GM06990 (cell line): ENCODE measurements at regions not wholly inside any gene's neighbourhood (a gene's known extent, or its start where the extent isn't known, plus 50 kb on each side); places are given as distances from the start of the nearest gene placed in this dataset.

Source experiments
- DNase-seq: peaks from one replicate; pipeline ENCODE4 v3.0.0-alpha.2; 2011; ENCODE audit not compliant: insufficient read length; ENCODE audit errors: extremely low read depth
- H3K27me3 ChIP-seq: replicated peaks from 2 replicates; pipeline ENCODE4 v1.6.0; 2011; ENCODE audit warnings: low read length; ENCODE audit not compliant: control insufficient read depth, insufficient read depth
- H3K36me3 ChIP-seq: 2 replicates; pipeline ENCODE4 v1.5.1; 2011; ENCODE audit warnings: low read length; ENCODE audit not compliant: control insufficient read depth, insufficient read depth
- H3K4me3 ChIP-seq: replicated peaks from 2 replicates; pipeline ENCODE4 v1.5.1; 2011; ENCODE audit warnings: low read depth, mild to moderate bottlenecking, control low read depth, low read length
- TF ChIP-seq, protein P1 (sequence below): IDR thresholded peaks from 2 replicates; pipeline ENCODE4 v1.5.1; 2011; ENCODE audit warnings: low read length, control low read depth, mild to moderate bottlenecking, inconsistent platforms; ENCODE audit not compliant: insufficient read depth, poor library complexity, severe bottlenecking

DNA sequence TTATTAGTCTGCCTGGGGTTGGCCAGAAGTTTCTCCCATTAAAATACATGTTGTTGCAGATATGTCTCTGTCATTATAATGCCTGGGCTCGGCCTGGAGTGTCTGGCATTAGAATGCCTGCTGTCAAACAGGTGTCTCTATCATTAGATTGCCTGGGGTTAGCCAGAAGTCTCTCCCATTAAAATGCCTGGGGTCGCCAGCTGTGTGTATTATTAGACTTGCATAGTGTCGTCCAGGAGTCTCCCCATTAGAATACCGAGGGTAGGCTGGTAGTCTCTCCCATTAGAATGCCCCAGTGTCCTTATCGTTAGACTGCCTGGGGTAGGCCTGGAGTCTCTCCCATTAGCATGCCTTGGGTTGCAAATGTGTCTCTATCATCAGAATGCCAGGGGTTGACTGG is 2270.8 kb downstream of the TP53TG3F start:
- TF ChIP-seq, protein P1, sequence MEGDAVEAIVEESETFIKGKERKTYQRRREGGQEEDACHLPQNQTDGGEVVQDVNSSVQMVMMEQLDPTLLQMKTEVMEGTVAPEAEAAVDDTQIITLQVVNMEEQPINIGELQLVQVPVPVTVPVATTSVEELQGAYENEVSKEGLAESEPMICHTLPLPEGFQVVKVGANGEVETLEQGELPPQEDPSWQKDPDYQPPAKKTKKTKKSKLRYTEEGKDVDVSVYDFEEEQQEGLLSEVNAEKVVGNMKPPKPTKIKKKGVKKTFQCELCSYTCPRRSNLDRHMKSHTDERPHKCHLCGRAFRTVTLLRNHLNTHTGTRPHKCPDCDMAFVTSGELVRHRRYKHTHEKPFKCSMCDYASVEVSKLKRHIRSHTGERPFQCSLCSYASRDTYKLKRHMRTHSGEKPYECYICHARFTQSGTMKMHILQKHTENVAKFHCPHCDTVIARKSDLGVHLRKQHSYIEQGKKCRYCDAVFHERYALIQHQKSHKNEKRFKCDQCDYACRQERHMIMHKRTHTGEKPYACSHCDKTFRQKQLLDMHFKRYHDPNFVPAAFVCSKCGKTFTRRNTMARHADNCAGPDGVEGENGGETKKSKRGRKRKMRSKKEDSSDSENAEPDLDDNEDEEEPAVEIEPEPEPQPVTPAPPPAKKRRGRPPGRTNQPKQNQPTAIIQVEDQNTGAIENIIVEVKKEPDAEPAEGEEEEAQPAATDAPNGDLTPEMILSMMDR = no peak
- Histone ChIP-seq H3K36me3 (no peaks in the 10 kb centered on the region), H3K27me3 (no peaks in the 10 kb centered on the region), H3K4me3 (no peak overlapping the region)
- DNase-seq = no peak

DNA sequence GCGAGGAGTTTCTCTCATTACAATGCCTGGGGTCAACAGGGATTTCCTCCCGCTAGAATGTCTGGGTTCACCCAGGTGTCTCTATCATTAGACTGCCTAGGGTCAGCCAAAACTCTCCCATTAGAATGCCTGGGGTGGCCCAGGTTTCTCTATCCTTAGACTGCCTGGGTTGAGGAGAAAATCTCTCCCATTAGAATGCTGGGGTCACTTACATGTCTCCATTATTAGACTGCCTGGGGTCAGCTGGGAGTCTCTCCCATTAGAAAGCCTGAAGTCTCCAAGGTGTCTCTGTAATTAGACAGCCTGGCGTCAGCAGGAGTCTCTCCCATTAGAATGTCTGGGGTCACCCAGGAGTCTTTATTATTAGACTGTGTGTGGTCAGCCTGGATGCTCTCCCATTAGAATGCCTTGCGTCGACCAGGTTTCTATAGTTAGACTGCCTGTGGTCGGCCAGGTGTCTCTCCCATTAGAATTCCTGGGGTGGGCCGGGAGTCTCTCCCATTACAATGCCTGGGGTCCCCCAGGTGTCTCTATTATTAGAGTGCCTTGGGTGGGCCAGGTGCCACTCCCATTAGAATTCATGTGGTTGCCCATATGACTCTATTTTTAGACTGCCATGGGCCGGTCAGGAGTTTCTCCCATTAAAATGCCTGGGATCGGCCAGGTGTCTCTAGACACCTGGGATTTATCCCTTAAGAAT is 2272.1 kb downstream of the TP53TG3F start:
- Histone ChIP-seq H3K36me3 (no peaks in the 10 kb centered on the region), H3K4me3 (no peak overlapping the region), H3K27me3 (no peaks in the 10 kb centered on the region)
- no peak for DNase-seq
- TF ChIP-seq, protein P1 = no peak

DNA sequence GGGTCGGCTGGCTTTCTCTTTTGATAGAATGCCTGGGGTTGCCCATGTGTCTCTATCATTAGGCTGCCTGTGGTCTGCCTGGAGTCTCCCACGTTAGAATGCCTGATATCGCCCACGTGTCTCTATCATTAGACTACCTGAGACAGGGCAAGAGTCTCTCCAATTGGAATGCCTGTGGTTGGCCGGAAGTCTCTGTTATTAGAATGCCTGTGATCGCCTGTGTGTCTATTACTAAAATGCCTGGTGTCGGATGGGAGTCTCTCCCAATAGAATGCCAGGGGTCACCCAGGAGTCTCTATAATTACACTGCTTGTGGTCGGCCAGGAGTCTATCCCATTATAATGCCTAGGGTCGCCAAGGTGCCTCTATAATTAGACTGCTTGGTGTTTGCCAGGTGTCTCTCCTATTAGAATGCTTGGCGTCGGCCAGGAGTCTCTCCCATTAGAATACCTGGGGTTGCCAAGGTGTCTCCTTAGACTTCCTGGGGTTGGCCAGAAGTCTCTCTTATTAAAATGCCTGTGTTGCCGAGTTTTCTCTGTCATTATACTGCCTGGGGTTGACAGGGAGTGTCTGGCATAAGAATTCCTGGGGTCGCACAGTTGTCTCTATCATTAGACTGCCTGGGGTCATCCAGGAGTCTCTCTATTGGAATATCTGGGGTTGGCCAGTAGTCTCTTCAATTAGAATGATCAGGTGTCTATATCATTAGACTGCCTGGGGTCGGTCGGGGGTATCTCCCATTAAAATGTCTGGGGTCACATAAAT is 2272.8 kb downstream of the TP53TG3F start:
- DNase-seq = no peak
- no peaks in the 10 kb centered on the region for H3K36me3 ChIP-seq
- no peaks in the 10 kb centered on the region for H3K27me3 ChIP-seq
- no peak overlapping the region for H3K4me3 ChIP-seq
- TF ChIP-seq, protein P1 = no peak

DNA sequence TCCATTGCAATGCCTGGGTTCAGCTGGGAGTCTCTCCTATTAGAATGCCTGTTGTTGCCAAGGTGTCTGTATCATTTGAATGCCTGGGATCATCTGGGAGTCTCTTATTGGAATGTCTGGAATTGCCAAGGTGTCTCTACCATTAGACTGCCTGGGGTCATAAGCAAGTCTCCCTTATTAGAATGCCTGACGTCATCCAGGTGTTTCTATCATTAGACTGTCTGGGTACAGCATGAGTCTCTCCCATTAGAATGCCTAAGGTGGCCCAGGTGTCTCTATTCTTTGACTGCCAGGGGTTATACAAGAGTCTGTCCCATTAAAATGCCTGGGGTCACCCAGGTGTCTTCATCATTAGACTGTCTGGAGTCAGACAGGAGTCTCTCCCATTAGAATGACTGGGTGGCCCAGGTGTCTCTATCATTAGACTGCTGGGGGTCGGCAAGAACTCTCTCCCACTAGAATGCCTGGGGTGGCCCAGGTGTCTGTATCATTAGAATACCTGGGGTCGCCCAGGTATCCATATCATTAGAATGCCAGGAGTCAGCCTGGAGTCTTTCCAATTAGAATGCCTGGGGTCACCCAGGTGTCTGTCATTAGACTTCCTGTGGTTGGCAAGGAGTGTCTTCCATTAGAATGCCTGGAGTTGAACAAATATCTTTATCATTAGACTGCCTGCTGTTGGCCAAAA is 2274.0 kb downstream of the TP53TG3F start:
- DNase-seq = no peak
- no peaks in the 10 kb centered on the region for H3K36me3 ChIP-seq
- no peaks in the 10 kb centered on the region for H3K27me3 ChIP-seq
- no peak overlapping the region for H3K4me3 ChIP-seq
- TF ChIP-seq, protein P1 = no peak

DNA sequence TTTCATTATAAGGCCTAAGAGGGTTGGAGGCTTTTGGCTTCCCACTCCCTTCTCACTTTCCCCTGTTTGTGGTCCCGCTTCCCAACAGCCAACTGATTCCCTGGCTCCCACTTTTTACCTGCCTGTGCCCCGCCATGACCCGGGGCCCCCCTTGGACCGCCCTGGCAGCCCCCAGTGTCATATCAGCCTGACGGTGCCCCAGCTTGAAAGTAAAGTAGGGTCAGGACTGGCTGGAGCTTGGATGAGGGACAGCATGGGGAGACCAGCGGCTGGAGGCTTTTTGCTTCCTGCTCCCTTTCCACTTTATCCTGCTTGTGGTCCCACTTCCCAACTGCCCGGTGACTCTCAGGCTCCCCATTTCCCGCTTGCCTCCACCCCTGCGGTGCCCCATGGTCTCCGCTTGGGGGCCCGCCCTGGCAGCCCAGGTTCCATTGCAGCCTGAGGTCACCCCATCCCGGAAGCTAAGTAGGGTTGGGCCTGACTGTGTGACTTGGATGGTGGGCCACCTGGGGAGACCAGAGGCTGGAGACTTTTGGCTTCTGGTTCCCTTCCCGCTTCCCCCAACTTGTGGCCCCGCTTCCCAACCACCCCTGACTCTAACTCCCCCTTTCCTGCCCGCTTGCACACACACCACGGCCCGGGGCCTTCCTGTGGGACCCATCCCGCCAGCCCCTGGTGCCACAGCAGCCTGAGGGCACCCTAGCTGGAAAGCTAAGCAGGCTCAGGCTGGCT is 2274.7 kb downstream of the TP53TG3F start:
- no peak for DNase-seq
- Histone ChIP-seq H3K27me3 (no peaks in the 10 kb centered on the region), H3K36me3 (no peaks in the 10 kb centered on the region), H3K4me3 (no peak overlapping the region)
- TF ChIP-seq, protein P1 = no peak
